ENCODE measurements at regions not wholly inside any gene's neighbourhood (a gene's known extent, or its start where the extent isn't known, plus 50 kb on each side); places are given as distances from the start of the nearest gene placed in this dataset.

DNA sequence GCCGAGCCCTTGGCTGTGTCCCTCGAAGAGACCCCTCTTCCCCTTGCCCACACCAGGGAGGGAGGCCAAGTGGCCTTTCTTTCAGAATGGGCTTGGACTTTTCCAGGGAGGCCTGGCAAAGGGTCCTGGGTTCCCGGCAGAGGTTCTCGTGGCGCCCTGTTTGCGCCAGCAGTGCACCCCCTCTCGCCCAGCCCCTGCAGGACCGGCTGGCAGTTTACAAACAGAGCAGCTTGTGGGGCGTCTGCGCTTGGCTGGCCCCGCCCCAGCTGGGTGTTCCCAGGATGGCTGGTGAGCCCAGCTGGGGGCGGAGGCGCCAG, 137.8 kb upstream of the CIBAR2 start:
- no peak for FAIRE-seq
- no peaks in the 10 kb centered on the region for H3K27me3 ChIP-seq
- no peaks in the 10 kb centered on the region for H3K36me3 ChIP-seq
- ATAC-seq: no peak
- H3K4me3 ChIP-seq: no peak overlapping the region
- intact Hi-C loops (cut with DNase I): loop anchor here in 1 of 3 donors (10.0 kb wide), 1 partner anchor 135 kb away; the partner anchor contains the start of gene CIBAR2
- H3K9me3 ChIP-seq: no peaks in the 10 kb centered on the region
- TF ChIP-seq, protein P1, sequence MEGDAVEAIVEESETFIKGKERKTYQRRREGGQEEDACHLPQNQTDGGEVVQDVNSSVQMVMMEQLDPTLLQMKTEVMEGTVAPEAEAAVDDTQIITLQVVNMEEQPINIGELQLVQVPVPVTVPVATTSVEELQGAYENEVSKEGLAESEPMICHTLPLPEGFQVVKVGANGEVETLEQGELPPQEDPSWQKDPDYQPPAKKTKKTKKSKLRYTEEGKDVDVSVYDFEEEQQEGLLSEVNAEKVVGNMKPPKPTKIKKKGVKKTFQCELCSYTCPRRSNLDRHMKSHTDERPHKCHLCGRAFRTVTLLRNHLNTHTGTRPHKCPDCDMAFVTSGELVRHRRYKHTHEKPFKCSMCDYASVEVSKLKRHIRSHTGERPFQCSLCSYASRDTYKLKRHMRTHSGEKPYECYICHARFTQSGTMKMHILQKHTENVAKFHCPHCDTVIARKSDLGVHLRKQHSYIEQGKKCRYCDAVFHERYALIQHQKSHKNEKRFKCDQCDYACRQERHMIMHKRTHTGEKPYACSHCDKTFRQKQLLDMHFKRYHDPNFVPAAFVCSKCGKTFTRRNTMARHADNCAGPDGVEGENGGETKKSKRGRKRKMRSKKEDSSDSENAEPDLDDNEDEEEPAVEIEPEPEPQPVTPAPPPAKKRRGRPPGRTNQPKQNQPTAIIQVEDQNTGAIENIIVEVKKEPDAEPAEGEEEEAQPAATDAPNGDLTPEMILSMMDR (IDR thresholded peaks at IDR 0.05): no peak
- peaks cover 0 to 3% (median 0%) of the 10 kb centered on the region in 3 donors for H3K4me1 ChIP-seq
- no peak overlapping the region for H3K27ac ChIP-seq
- 81 to 83% methylated on average over 13 of the region's 13 CpGs for WGBS, 2 donors
- peak in 1 of 6 donors; percentile 62 for DNase-seq

DNA sequence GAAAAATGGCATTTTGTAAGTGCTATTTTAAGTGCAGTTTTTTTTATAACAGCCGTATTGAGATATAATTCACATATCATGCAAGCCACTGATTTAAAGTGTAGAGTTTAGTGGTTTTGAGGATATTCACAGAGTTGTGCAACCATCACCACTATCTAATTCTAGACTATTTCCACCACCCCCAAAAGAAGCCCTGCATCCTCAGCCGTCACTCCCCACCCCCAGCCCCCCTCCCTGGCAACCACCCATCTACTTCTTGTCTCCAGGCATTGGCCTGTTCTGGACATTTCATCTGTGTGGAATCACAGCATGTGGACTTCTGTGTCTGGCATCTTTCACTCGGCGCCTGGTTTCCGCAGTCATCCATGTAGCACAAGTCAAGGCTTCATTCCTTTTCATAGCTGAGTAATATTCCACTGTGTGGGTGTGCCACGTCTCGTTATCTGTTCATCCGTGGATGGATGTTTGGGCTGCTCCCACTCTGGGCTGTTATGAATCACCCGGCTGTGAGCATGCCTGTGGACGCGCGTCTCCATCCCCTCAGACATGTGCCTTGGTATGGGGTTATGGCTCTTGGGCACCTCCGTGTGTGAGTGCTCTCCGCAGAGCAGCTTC, 138.4 kb upstream of the CIBAR2 start:
- ATAC-seq (no peak), FAIRE-seq (no peak), DNase-seq (no peak)
- H3K4me3 ChIP-seq: no peak overlapping the region
- H3K27me3 ChIP-seq: no peaks in the 10 kb centered on the region
- H3K4me1 ChIP-seq: peaks cover 0 to 3% (median 0%) of the 10 kb centered on the region in 3 donors
- TF ChIP-seq, protein P1 (IDR thresholded peaks at IDR 0.05): no peak
- H3K27ac ChIP-seq: no peak overlapping the region
- no peaks in the 10 kb centered on the region for H3K9me3 ChIP-seq
- 91 to 93% methylated on average over 14 of the region's 14 CpGs for WGBS, 2 donors
- no peaks in the 10 kb centered on the region for H3K36me3 ChIP-seq
- intact Hi-C loops (cut with DNase I): loop anchor here in 1 of 3 donors (10.0 kb wide), 1 partner anchor 136 kb away; the partner anchor contains the start of gene CIBAR2

DNA sequence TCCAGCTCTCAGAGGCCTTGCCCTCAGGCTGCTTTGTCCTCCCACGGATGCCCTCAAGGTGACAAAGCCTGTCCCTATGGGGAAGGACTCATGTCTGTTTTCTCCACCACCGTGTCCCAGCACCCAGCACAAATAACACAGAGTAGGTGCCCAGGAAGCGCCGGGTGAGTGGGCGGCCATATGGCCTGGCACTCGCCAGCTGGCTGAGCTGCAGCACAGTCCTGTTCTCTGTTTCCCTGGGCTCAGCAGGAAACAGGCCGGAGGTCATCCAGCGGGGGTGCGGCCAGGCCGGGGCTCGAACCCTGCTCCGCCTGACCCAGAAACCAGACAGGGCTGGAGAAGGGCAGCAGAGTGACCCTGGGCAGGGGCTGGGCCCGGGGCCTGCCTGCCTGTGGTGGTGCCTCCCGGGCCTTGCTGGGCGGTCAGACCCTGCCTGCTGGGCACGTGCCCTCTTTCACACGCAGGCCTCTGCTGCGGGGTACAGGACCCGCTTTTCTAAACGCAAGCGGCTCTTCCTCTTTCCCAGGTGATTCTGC, 139.0 kb upstream of the CIBAR2 start:
- H3K4me1 ChIP-seq: peaks cover 0 to 3% (median 0%) of the 10 kb centered on the region in 3 donors
- no peak overlapping the region for H3K27ac ChIP-seq
- ATAC-seq (no peak), FAIRE-seq (no peak), DNase-seq (peak in 1 of 6 donors; percentile 72)
- no peaks in the 10 kb centered on the region for H3K27me3 ChIP-seq
- H3K4me3 ChIP-seq: no peak overlapping the region
- WGBS, 2 donors: 92% methylated on average over 21 of the region's 21 CpGs
- intact Hi-C loops (cut with DNase I): loop anchor here in 1 of 3 donors (10.0 kb wide), 1 partner anchor 136 kb away; the partner anchor contains the start of gene CIBAR2
- H3K36me3 ChIP-seq: no peaks in the 10 kb centered on the region
- H3K9me3 ChIP-seq: no peaks in the 10 kb centered on the region
- TF ChIP-seq, protein P1 (IDR thresholded peaks at IDR 0.05): no peak

DNA sequence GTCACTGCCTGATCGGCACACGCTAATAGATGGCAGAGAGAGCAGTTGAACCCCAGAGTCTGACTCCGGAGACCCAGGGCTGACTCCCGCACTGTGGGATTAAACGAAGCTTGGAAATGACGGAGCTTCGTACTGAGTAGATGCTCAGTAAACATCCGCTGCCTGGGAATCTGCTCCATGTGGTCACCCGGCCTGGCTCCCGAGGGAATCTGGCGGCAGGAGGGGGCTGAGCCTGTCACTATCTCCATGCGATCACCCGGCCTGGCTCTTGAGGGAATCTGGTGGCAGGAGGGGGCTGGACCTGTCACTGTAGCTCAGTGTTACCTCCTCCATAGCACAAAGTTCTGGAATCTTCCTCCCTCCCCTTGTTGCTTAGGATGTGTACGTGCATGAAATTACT, 139.7 kb upstream of the CIBAR2 start:
- no peak for FAIRE-seq
- intact Hi-C loops (cut with DNase I): loop anchor here in 1 of 3 donors (10.0 kb wide), 1 partner anchor 137 kb away; the partner anchor contains the start of gene CIBAR2

More for the DNA sequence above, 139.7 kb upstream of the CIBAR2 start:
- H3K4me1 ChIP-seq: peaks cover 0 to 3% (median 0%) of the 10 kb centered on the region in 3 donors
- 79 to 83% methylated on average over 14 of the region's 14 CpGs for WGBS, 2 donors
- no peaks in the 10 kb centered on the region for H3K9me3 ChIP-seq
- H3K27me3 ChIP-seq: no peaks in the 10 kb centered on the region
- no peak overlapping the region for H3K4me3 ChIP-seq
- H3K36me3 ChIP-seq: no peaks in the 10 kb centered on the region
- TF ChIP-seq, protein P1 (IDR thresholded peaks at IDR 0.05): no peak
- peak in 1 of 6 donors; percentile 35 for DNase-seq
- no peak for ATAC-seq
- no peak overlapping the region for H3K27ac ChIP-seq

All from pancreas (tissue), 10 donors.